ENCODE measurements at regions not wholly inside any gene's neighbourhood (a gene's known extent, or its start where the extent isn't known, plus 50 kb on each side); places are given as distances from the start of the nearest gene placed in this dataset.

- Histone ChIP-seq H3K4me3 (ENCODE audit: insufficient read depth, low read depth, low read length) (no peak overlapping the region), H3K27me3 (ENCODE audit: control insufficient read depth, insufficient read depth, low read length) (no peaks in the 10 kb centered on the region; the same call in 1 of the 2 replicates), H3K36me3 (replicated peaks; ENCODE audit: control insufficient read depth, insufficient read depth, low read length) (no peaks in the 10 kb centered on the region)
- DNase-seq: no peak
Observed at GRCh38 chr2:120401275-120402066, 55.5 kb downstream of the INHBB start.

- no peaks in the 10 kb centered on the region for H3K36me3 ChIP-seq (replicated peaks; ENCODE audit: control insufficient read depth, insufficient read depth, low read length)
- no peaks in the 10 kb centered on the region; the same call in 1 of the 2 replicates for H3K27me3 ChIP-seq (ENCODE audit: control insufficient read depth, insufficient read depth, low read length)
- H3K4me3 ChIP-seq (ENCODE audit: insufficient read depth, low read depth, low read length): no peak overlapping the region
- no peak for DNase-seq
Observed at GRCh38 chr2:120402067-120402433, 56.1 kb downstream of the INHBB start.

- no peak overlapping the region for H3K4me3 ChIP-seq (ENCODE audit: insufficient read depth, low read depth, low read length)
Observed at GRCh38 chr2:120402508-120402907, 56.6 kb downstream of the INHBB start.

GRCh38 chr2:120403261-120403660, 57.3 kb downstream of the INHBB start:
- no peak for DNase-seq
- H3K4me3 ChIP-seq (ENCODE audit: insufficient read depth, low read depth, low read length): no peak overlapping the region
- H3K27me3 ChIP-seq (ENCODE audit: control insufficient read depth, insufficient read depth, low read length): no peaks in the 10 kb centered on the region; the same call in 1 of the 2 replicates
- no peaks in the 10 kb centered on the region for H3K36me3 ChIP-seq (replicated peaks; ENCODE audit: control insufficient read depth, insufficient read depth, low read length)

More at GRCh38 chr2:120402508-120402907, 56.6 kb downstream of the INHBB start:
- DNase-seq: no peak
- no peaks in the 10 kb centered on the region; the same call in 1 of the 2 replicates for H3K27me3 ChIP-seq (ENCODE audit: control insufficient read depth, insufficient read depth, low read length)
- no peaks in the 10 kb centered on the region for H3K36me3 ChIP-seq (replicated peaks; ENCODE audit: control insufficient read depth, insufficient read depth, low read length)

- Histone ChIP-seq H3K27me3 (ENCODE audit: control insufficient read depth, insufficient read depth, low read length) (no peaks in the 10 kb centered on the region; the same call in 1 of the 2 replicates), H3K36me3 (replicated peaks; ENCODE audit: control insufficient read depth, insufficient read depth, low read length) (no peaks in the 10 kb centered on the region), H3K4me3 (ENCODE audit: insufficient read depth, low read depth, low read length) (no peak overlapping the region)
- no peak for DNase-seq
Observed at GRCh38 chr2:120403676-120404075, 57.7 kb downstream of the INHBB start.

GRCh38 chr2:120404274-120404673, 58.3 kb downstream of the INHBB start:
- H3K27me3 ChIP-seq (ENCODE audit: control insufficient read depth, insufficient read depth, low read length): no peaks in the 10 kb centered on the region; the same call in 1 of the 2 replicates
- H3K4me3 ChIP-seq (ENCODE audit: insufficient read depth, low read depth, low read length): no peak overlapping the region
- no peaks in the 10 kb centered on the region for H3K36me3 ChIP-seq (replicated peaks; ENCODE audit: control insufficient read depth, insufficient read depth, low read length)
- no peak for DNase-seq

GRCh38 chr2:120404941-120405758, 59.2 kb downstream of the INHBB start:
- peak; percentile 30 for DNase-seq
- H3K36me3 ChIP-seq (replicated peaks; ENCODE audit: control insufficient read depth, insufficient read depth, low read length): no peaks in the 10 kb centered on the region
- no peak overlapping the region for H3K4me3 ChIP-seq (ENCODE audit: insufficient read depth, low read depth, low read length)
- no peaks in the 10 kb centered on the region; the same call in 1 of the 2 replicates for H3K27me3 ChIP-seq (ENCODE audit: control insufficient read depth, insufficient read depth, low read length)

- H3K36me3 ChIP-seq (replicated peaks; ENCODE audit: control insufficient read depth, insufficient read depth, low read length): no peaks in the 10 kb centered on the region
- DNase-seq: no peak
- no peak overlapping the region for H3K4me3 ChIP-seq (ENCODE audit: insufficient read depth, low read depth, low read length)
- H3K27me3 ChIP-seq (ENCODE audit: control insufficient read depth, insufficient read depth, low read length): no peaks in the 10 kb centered on the region; the same call in 1 of the 2 replicates
Observed at GRCh38 chr2:120405759-120406099, 59.8 kb downstream of the INHBB start.

- DNase-seq: no peak
- Histone ChIP-seq H3K27me3 (ENCODE audit: control insufficient read depth, insufficient read depth, low read length) (no peaks in the 10 kb centered on the region; the same call in 1 of the 2 replicates), H3K4me3 (ENCODE audit: insufficient read depth, low read depth, low read length) (no peak overlapping the region), H3K36me3 (replicated peaks; ENCODE audit: control insufficient read depth, insufficient read depth, low read length) (no peaks in the 10 kb centered on the region)
Observed at GRCh38 chr2:120406566-120406965, 60.6 kb downstream of the INHBB start.

GRCh38 chr2:120410487-120410886, 64.6 kb downstream of the INHBB start:
- DNase-seq: no peak
- no peaks in the 10 kb centered on the region for H3K27me3 ChIP-seq (ENCODE audit: control insufficient read depth, insufficient read depth, low read length)
- H3K4me3 ChIP-seq (ENCODE audit: insufficient read depth, low read depth, low read length): no peak overlapping the region
- no peaks in the 10 kb centered on the region for H3K36me3 ChIP-seq (replicated peaks; ENCODE audit: control insufficient read depth, insufficient read depth, low read length)

- no peaks in the 10 kb centered on the region; the same call in 1 of the 2 replicates for H3K27me3 ChIP-seq (ENCODE audit: control insufficient read depth, insufficient read depth, low read length)
- no peak for DNase-seq
- H3K4me3 ChIP-seq (ENCODE audit: insufficient read depth, low read depth, low read length): no peak overlapping the region
- no peaks in the 10 kb centered on the region for H3K36me3 ChIP-seq (replicated peaks; ENCODE audit: control insufficient read depth, insufficient read depth, low read length)
Observed at GRCh38 chr2:120415060-120415459, 69.1 kb downstream of the INHBB start.

- peaks cover 4% of the 10 kb centered on the region; the same call in 1 of the 2 replicates for H3K27me3 ChIP-seq (ENCODE audit: control insufficient read depth, insufficient read depth, low read length)
- no peak overlapping the region for H3K4me3 ChIP-seq (ENCODE audit: insufficient read depth, low read depth, low read length)
- no peak for DNase-seq
- H3K36me3 ChIP-seq (replicated peaks; ENCODE audit: control insufficient read depth, insufficient read depth, low read length): no peaks in the 10 kb centered on the region
Observed at GRCh38 chr2:120415728-120416509, 70.0 kb downstream of the INHBB start.

- H3K27me3 ChIP-seq (ENCODE audit: control insufficient read depth, insufficient read depth, low read length): peaks cover 4% of the 10 kb centered on the region; the same call in 1 of the 2 replicates
- no peaks in the 10 kb centered on the region for H3K36me3 ChIP-seq (replicated peaks; ENCODE audit: control insufficient read depth, insufficient read depth, low read length)
- no peak overlapping the region for H3K4me3 ChIP-seq (ENCODE audit: insufficient read depth, low read depth, low read length)
- peak; percentile 42 for DNase-seq
Observed at GRCh38 chr2:120418174-120418787, 72.3 kb downstream of the INHBB start.

- Histone ChIP-seq H3K36me3 (replicated peaks; ENCODE audit: control insufficient read depth, insufficient read depth, low read length) (no peaks in the 10 kb centered on the region), H3K4me3 (ENCODE audit: insufficient read depth, low read depth, low read length) (no peak overlapping the region), H3K27me3 (ENCODE audit: control insufficient read depth, insufficient read depth, low read length) (peaks cover 6% of the 10 kb centered on the region; the same call in 1 of the 2 replicates)
- DNase-seq: peak; percentile 42
Observed at GRCh38 chr2:120419073-120419472, 73.1 kb downstream of the INHBB start.

All from H7 (cell line).